ENCODE measurements at regions not wholly inside any gene's neighbourhood (a gene's known extent, or its start where the extent isn't known, plus 50 kb on each side); places are given as distances from the start of the nearest gene placed in this dataset.

DNA sequence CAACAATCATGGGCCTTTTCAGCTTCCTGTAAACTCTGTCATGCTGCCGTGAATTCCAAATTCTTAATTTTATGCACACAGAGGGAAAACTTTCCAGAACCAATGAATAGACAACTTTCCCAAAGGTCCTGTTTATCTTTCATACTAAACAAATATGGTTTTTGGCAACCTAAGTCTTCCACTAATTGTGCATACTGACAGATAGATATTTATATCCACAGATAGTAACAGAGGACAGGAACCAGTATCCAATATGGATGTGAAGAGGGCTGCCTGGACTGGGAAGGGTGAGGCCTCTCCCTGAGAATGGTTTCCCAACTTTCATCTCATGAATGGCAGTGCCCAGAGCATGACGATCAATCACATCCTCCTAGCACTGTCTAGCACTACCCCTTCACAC is 80.4 kb downstream of the MRPL57 start:
- no peak for TF ChIP-seq NFIC (IDR thresholded peaks at IDR 0.05)
- TF ChIP-seq RAD21 (IDR thresholded peaks at IDR 0.05; ENCODE audit: low read depth) = no peak
- TF ChIP-seq TAF1 (IDR thresholded peaks at IDR 0.05; ENCODE audit: low read depth) = no peak
- no peak for TF ChIP-seq ZBTB7A (IDR thresholded peaks at IDR 0.05; ENCODE audit: low read depth)
- TF ChIP-seq, protein P1, sequence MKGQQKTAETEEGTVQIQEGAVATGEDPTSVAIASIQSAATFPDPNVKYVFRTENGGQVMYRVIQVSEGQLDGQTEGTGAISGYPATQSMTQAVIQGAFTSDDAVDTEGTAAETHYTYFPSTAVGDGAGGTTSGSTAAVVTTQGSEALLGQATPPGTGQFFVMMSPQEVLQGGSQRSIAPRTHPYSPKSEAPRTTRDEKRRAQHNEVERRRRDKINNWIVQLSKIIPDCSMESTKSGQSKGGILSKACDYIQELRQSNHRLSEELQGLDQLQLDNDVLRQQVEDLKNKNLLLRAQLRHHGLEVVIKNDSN (IDR thresholded peaks at IDR 0.05) = no peak
- TF ChIP-seq, protein P2, sequence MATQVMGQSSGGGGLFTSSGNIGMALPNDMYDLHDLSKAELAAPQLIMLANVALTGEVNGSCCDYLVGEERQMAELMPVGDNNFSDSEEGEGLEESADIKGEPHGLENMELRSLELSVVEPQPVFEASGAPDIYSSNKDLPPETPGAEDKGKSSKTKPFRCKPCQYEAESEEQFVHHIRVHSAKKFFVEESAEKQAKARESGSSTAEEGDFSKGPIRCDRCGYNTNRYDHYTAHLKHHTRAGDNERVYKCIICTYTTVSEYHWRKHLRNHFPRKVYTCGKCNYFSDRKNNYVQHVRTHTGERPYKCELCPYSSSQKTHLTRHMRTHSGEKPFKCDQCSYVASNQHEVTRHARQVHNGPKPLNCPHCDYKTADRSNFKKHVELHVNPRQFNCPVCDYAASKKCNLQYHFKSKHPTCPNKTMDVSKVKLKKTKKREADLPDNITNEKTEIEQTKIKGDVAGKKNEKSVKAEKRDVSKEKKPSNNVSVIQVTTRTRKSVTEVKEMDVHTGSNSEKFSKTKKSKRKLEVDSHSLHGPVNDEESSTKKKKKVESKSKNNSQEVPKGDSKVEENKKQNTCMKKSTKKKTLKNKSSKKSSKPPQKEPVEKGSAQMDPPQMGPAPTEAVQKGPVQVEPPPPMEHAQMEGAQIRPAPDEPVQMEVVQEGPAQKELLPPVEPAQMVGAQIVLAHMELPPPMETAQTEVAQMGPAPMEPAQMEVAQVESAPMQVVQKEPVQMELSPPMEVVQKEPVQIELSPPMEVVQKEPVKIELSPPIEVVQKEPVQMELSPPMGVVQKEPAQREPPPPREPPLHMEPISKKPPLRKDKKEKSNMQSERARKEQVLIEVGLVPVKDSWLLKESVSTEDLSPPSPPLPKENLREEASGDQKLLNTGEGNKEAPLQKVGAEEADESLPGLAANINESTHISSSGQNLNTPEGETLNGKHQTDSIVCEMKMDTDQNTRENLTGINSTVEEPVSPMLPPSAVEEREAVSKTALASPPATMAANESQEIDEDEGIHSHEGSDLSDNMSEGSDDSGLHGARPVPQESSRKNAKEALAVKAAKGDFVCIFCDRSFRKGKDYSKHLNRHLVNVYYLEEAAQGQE (IDR thresholded peaks at IDR 0.05; ENCODE audit: low read depth) = no peak
- TF ChIP-seq TEAD4 (IDR thresholded peaks at IDR 0.05) = no peak
- TF ChIP-seq YY1 (IDR thresholded peaks at IDR 0.05; ENCODE audit: low read depth) = no peak
- no peak for TF ChIP-seq CREB1 (IDR thresholded peaks at IDR 0.05; ENCODE audit: low read depth)
- no peak for TF ChIP-seq FOXM1 (IDR thresholded peaks at IDR 0.05; ENCODE audit: borderline replicate concordance, low read depth)
- TF ChIP-seq, protein P3, sequence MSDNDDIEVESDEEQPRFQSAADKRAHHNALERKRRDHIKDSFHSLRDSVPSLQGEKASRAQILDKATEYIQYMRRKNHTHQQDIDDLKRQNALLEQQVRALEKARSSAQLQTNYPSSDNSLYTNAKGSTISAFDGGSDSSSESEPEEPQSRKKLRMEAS (IDR thresholded peaks at IDR 0.05) = no peak
- TF ChIP-seq EP300 (IDR thresholded peaks at IDR 0.05; ENCODE audit: borderline replicate concordance) = no peak
- TF ChIP-seq CEBPB (IDR thresholded peaks at IDR 0.05) = no peak

Data from Ishikawa (cell line).